LNCaP clone FGC (cell line): ENCODE measurements at regions not wholly inside any gene's neighbourhood (a gene's known extent, or its start where the extent isn't known, plus 50 kb on each side); places are given as distances from the start of the nearest gene placed in this dataset.

Experiments used
- DNase-seq: peaks from one replicate; pipeline ENCODE4 v3.0.0-alpha.2; 2011; ENCODE audit warnings: low read depth
- H3K4me3 ChIP-seq: 2 replicates; pipeline ENCODE4 v1.5.1; 2011; ENCODE audit warnings: mild to moderate bottlenecking, low read depth, low read length, control low read depth
- CTCF ChIP-seq: IDR thresholded peaks from 2 replicates; pipeline ENCODE4 v1.5.1; 2012; ENCODE audit warnings: mild to moderate bottlenecking; ENCODE audit not compliant: control insufficient read depth, insufficient read depth; ENCODE audit errors: extremely low read depth

- TF ChIP-seq CTCF, result no peak
- no peak for DNase-seq
- no peak overlapping the region for H3K4me3 ChIP-seq
Observed at GRCh38 chr1:79302380-79302930, 295.9 kb upstream of the ADGRL4 start.

DNA sequence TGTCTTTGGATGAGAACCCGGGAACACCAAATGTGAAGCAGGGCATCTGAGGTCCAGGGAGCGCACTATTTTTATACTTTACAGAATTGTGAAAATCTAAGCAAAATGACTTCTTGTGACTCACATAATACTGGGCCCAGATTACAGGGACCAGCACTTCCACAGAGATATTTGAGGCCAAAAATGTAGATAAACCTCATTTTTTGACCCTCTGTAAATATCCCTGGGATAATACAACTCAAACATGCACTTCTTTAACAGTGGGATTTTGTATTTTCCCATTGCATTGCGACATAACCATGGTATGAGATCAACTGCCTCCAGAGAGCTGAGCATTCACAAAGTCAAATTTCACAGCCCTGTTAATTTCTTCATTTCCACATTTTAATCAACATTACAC is 289.4 kb upstream of the ADGRL4 start:
- no peak for TF ChIP-seq CTCF
- no peak for DNase-seq
- H3K4me3 ChIP-seq, result no peak overlapping the region

DNA sequence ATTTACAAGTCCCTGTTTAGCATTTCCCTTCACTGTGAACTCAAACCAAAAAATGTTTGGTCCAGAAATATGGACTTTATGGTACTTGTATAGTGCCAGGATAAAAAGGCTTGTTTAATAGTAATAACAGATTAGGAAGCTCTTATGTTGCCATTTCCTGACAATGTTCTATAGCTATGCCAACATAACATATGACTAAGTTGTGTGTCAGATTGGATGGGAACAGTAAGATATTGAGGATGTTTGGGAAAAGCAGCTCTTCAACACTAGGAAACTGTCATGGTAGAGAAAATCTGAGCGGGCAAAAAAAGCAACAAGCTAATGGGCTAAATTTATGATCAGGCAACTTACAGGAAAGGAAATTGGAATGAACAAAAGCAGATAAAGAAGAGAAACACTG is 287.1 kb upstream of the ADGRL4 start:
- DNase-seq, result no peak
- H3K4me3 ChIP-seq, result no peak overlapping the region
- no peak for TF ChIP-seq CTCF

DNA sequence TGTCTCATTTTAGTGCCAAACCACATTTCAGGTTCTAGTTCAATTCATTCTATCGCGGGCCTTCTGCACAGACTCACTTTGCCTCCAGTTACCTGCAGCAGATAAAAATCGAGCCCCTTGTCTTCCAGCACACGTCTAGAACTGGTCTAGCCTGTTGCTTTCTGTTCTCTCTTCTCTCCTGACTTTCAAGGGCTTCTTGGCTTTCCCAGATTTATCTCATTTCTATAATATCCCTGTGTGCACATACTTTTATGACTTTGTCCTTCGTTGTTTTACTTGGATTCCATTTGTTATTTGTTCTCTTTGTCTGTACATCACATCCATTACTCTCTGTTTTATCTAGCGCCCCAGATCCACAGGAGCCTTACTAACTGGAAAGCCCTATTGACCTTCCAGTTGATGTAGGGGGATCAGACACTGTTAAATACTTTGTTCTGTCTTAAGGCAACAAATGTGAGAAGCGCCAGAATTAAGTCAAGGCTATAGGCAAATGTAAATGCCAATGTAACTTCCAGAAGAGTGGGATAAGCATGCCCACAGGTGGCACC is 284.5 kb upstream of the ADGRL4 start:
- H3K4me3 ChIP-seq, result no peak overlapping the region
- TF ChIP-seq CTCF, result no peak
- peak; percentile 96 for DNase-seq

DNA sequence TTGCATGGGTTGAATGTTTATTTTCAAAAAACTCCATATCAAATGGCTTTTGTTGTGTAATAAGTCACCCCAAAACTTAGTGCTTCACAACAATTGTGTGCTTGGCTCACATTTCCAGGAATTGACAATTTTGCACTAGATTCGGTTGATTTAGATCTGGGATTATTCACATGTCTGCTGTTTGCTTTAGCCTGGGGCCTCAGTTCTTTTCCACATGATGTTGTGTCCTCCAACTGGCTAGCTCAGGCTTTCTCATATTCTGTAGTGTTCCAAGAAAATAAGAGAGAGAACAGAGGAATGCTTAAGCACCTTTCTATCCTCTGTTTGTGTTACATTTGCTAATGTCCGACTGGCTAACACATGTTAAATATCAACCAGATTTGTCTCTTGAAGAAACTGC is 281.5 kb upstream of the ADGRL4 start:
- no peak for DNase-seq
- H3K4me3 ChIP-seq, result no peak overlapping the region
- no peak for TF ChIP-seq CTCF

- no peak for TF ChIP-seq CTCF
- no peak for DNase-seq
Observed at GRCh38 chr1:79285667-79286066, 279.1 kb upstream of the ADGRL4 start.

DNA sequence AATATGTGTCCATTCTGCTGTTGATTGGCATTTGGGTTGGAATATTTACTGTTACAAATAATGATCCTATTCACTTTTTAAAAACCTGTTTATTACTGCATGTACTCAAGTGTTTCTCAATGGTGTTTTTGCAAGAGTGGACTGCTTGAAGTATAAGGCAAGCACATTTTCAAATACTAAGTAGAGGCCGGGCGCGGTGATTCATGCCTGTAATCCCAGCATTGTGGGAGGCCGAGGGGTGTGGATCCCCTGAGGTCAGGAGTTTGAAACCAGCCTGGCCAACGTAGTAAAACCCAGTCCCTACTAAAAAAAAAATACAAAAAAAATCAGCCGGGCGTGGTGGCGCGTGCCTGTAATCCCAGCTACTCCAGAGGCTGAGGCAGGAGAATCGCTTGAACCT is 276.9 kb upstream of the ADGRL4 start:
- DNase-seq, result no peak
- no peak for TF ChIP-seq CTCF
- H3K4me3 ChIP-seq, result no peak overlapping the region

More at GRCh38 chr1:79285667-79286066, 279.1 kb upstream of the ADGRL4 start:
- H3K4me3 ChIP-seq, result no peak overlapping the region
